Prostate gland (tissue), 2 donors: ENCODE measurements at regions not wholly inside any gene's neighbourhood (a gene's known extent, or its start where the extent isn't known, plus 50 kb on each side); places are given as distances from the start of the nearest gene placed in this dataset.

Source experiments
- POLR2A ChIP-seq: fragments of 450-650 bp; IDR thresholded peaks from one replicate; pipeline ENCODE4 v1.6.1; 2016; ENCODE audit warnings: antibody characterized with exemption, mild to moderate bottlenecking
- TF ChIP-seq, protein P1 (sequence below), 4 experiments: fragments of 200-600 bp in 2 of 4; fragments of 450-650 bp in 2 of 4; sonication (generic) in 2 of 4; IDR thresholded peaks; 1 replicate in 3 of 4; 2 replicates in 1 of 4; pipeline ENCODE4 v1.5.1; 2016 to 2019; ENCODE audit warnings: antibody characterized with exemption in 4 of 4, mild to moderate bottlenecking in 2 of 4, moderate library complexity in 2 of 4

GRCh38 chrX:542179-542578, 88.4 kb upstream of the SHOX start:
- TF ChIP-seq POLR2A = no peak
- TF ChIP-seq, protein P1, sequence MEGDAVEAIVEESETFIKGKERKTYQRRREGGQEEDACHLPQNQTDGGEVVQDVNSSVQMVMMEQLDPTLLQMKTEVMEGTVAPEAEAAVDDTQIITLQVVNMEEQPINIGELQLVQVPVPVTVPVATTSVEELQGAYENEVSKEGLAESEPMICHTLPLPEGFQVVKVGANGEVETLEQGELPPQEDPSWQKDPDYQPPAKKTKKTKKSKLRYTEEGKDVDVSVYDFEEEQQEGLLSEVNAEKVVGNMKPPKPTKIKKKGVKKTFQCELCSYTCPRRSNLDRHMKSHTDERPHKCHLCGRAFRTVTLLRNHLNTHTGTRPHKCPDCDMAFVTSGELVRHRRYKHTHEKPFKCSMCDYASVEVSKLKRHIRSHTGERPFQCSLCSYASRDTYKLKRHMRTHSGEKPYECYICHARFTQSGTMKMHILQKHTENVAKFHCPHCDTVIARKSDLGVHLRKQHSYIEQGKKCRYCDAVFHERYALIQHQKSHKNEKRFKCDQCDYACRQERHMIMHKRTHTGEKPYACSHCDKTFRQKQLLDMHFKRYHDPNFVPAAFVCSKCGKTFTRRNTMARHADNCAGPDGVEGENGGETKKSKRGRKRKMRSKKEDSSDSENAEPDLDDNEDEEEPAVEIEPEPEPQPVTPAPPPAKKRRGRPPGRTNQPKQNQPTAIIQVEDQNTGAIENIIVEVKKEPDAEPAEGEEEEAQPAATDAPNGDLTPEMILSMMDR (IDR thresholded peaks at IDR 0.05) = no peak
